HEK293 (cell line): ENCODE measurements at regions not wholly inside any gene's neighbourhood (a gene's known extent, or its start where the extent isn't known, plus 50 kb on each side); places are given as distances from the start of the nearest gene placed in this dataset.

Experiments
- ZNF175 ChIP-seq: fragments of 450-650 bp; formaldehyde crosslinking; IDR thresholded peaks from 2 replicates; pipeline ENCODE4 v1.5.1; 2016; ENCODE audit warnings: missing biosample characterization, missing genetic modification characterization
- ZNF510 ChIP-seq: fragments of 450-650 bp; formaldehyde crosslinking; IDR thresholded peaks from 2 replicates; pipeline ENCODE4 v1.5.1; 2018; ENCODE audit warnings: mild to moderate bottlenecking, missing genetic modification characterization, missing biosample characterization; ENCODE audit not compliant: insufficient replicate concordance
- TF ChIP-seq, protein P1 (sequence below): fragments of 450-650 bp; formaldehyde crosslinking; IDR thresholded peaks from 2 replicates; pipeline ENCODE4 v1.5.1; 2016; ENCODE audit warnings: missing biosample characterization, missing genetic modification characterization
- TF ChIP-seq, protein P2 (sequence below): fragments of 450-650 bp; formaldehyde crosslinking; IDR thresholded peaks from 2 replicates; pipeline ENCODE4 v1.5.1; 2017; ENCODE audit warnings: missing biosample characterization, missing genetic modification characterization

DNA sequence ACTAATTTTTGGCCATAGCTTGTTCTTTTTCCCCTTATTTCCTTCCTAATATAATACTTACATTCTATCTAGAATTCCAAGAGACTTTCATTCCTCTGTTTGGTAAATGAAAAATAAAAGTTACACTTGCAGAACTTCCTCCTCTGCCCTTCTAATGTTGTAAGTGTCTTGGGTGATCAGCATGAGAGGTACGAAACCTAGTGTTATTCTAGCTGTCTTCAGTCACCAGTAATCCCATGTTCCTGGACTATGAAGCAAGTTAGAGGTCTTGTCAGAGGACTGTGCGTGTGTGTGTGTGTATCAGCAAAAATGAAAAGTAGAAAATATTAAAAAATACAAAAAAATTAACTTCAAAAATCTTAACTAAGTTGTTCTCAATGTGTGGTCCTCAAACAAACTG is 307.0 kb downstream of the SPRY2 start:
- TF ChIP-seq, protein P1, sequence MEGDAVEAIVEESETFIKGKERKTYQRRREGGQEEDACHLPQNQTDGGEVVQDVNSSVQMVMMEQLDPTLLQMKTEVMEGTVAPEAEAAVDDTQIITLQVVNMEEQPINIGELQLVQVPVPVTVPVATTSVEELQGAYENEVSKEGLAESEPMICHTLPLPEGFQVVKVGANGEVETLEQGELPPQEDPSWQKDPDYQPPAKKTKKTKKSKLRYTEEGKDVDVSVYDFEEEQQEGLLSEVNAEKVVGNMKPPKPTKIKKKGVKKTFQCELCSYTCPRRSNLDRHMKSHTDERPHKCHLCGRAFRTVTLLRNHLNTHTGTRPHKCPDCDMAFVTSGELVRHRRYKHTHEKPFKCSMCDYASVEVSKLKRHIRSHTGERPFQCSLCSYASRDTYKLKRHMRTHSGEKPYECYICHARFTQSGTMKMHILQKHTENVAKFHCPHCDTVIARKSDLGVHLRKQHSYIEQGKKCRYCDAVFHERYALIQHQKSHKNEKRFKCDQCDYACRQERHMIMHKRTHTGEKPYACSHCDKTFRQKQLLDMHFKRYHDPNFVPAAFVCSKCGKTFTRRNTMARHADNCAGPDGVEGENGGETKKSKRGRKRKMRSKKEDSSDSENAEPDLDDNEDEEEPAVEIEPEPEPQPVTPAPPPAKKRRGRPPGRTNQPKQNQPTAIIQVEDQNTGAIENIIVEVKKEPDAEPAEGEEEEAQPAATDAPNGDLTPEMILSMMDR (tag by site-specific recombination) = no peak
- TF ChIP-seq, protein P2, sequence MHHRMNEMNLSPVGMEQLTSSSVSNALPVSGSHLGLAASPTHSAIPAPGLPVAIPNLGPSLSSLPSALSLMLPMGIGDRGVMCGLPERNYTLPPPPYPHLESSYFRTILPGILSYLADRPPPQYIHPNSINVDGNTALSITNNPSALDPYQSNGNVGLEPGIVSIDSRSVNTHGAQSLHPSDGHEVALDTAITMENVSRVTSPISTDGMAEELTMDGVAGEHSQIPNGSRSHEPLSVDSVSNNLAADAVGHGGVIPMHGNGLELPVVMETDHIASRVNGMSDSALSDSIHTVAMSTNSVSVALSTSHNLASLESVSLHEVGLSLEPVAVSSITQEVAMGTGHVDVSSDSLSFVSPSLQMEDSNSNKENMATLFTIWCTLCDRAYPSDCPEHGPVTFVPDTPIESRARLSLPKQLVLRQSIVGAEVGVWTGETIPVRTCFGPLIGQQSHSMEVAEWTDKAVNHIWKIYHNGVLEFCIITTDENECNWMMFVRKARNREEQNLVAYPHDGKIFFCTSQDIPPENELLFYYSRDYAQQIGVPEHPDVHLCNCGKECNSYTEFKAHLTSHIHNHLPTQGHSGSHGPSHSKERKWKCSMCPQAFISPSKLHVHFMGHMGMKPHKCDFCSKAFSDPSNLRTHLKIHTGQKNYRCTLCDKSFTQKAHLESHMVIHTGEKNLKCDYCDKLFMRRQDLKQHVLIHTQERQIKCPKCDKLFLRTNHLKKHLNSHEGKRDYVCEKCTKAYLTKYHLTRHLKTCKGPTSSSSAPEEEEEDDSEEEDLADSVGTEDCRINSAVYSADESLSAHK (tag by site-specific recombination) = no peak
- TF ChIP-seq ZNF175 (tag by site-specific recombination) (no peak), ZNF510 (no peak)
